GM21619 (cell line): ENCODE measurements at regions not wholly inside any gene's neighbourhood (a gene's known extent, or its start where the extent isn't known, plus 50 kb on each side); places are given as distances from the start of the nearest gene placed in this dataset.
A peak's percentile ranks its signal among the peaks of the same experiment; 100 is the strongest.

Experiments used
- ATAC-seq: cut with Tn5 transposase; IDR thresholded peaks from one replicate; pipeline ENCODE4 v1.9.1; 2021; ENCODE audit not compliant: unreplicated experiment

DNA sequence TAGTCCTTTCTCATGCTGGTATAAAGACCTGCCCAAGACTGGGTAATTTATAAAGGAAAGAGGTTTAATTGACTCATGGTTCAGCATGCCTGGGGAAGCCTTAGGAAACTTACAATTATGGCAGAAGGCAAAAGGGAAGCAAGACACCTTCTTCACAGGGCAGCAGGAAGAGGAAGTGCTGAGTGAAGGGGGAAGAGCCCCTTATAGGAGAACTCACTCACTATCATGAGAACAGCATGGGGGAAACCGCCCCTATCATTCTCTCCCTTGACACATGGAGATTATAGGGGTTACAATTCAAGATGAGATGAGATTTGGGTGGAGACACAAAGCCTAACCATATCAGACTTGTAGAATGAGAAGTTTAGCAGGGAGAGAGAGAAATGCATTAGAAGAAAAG lies 373.3 kb upstream of the DIAPH2 start:
- no peak for ATAC-seq

DNA sequence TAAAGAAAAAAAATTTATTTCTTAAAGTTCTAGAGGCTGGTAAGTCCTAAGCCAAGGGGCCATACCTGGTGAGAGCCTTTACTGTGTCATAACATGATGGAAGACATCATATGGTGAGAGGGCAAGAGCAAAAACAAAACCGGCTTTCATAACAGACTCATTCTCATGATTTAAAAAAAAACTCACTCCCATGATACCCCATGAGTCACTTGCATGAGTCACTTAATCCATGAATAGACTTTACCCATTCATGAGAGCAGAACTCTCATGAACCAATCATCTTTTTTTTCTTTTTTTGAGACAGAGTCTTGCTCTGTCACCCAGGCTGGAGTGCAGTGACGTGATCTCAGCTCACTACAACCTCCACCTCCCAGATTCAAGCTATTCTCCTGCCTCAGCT lies 369.7 kb upstream of the DIAPH2 start:
- ATAC-seq, result no peak

DNA sequence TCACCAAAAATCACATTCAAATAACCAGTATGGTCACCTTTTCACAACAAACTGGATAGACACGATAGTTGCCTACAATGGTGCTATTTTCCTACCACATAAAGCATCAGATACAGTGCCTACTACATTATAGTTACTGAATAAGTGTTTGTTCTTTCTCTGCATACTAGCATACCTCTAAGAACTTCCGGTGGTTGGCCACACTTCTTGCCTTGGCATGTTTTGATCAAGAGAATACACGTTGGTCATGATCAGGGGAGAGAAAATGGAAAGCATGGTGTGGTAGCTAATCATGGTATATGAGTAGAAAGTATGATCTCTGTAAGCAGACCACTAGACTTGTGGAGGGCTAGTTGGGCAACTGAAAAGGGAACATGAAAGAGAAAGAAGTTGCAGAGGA lies 322.8 kb upstream of the DIAPH2 start:
- no peak for ATAC-seq

DNA sequence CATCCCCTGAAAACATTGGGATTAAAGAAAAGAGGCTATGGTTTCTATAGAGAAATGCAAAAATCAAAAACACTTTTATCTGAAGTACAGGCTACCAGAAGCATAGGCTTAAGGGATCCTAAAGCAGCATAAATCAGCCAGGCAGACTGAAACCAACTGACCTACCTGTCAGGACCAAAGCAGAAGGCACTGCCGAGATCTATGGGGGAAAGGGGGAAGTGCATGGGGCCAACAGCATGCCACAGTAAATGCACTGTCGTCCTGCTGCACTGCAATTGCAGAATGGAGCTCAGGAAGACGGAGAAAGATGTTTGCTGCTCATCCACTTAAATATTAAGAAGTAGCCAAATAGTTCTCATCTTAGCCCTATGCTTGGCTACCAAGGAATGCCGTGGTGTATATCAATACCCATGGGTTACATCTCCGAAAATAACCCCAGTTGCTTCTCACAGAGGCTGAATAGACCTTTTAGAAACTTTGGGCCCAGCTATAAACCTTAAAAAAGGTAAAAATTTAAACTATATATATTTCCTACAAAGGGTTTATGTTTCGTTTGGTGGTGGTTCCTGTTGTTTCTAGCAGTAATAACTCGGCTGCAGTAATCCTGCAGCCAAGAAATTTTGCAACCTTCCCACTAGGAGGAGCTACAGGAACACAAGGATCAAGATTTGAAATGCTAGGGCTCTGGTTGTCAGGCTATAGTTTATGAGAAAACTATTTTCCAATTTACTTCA lies 312.2 kb upstream of the DIAPH2 start:
- peak; percentile 51 for ATAC-seq

DNA sequence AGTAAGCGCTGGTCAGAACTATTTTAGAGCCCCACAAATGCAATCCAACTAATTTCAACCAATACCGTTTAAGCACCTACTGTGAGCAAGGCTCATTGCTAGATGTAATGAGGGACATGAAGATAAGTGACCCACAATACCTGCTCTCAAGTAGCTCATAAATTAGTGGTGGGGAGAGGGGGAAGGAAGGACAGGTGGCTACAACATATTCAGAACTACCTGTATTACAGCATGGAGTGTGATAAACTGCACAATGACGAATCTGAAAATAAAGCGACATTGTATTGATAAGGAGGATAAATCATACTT lies 311.6 kb upstream of the DIAPH2 start:
- no peak for ATAC-seq

DNA sequence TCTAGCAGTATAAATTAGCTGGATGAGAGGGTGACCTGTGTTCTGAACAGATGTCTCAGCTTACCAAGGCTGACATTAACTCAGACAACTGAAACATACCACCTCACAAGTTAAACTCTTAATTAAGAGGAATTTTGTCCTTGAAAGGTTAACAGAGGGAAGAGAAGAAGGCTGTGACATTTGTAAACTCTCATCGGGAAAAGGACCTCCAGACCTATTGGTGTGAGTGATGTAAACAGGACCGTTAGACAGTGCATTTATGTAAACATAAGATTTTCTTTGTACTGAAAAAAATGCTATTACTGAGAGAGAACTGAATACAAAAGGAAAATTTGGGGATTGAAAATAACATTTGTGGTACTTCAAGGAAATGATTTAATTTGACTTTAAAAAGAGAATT lies 308.4 kb upstream of the DIAPH2 start:
- ATAC-seq, result no peak

DNA sequence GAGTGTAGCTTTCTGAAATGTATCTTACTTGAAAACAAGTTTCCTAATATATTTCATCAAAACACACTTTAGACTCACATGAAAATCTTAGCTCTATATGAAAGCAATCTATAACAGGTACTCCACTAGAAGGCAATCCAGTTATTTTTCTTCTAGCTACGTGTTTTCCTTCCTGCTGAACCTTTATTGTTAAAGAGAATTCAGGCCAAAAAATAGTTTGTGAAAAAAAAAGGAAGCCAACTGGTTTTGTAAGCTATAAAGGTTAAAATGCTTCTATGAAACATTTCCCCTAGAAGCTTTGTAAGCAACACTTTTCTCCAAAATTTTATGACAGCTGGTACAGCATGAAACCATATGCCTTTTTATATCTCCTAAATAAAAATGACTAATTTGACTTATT lies 304.7 kb upstream of the DIAPH2 start:
- no peak for ATAC-seq

DNA sequence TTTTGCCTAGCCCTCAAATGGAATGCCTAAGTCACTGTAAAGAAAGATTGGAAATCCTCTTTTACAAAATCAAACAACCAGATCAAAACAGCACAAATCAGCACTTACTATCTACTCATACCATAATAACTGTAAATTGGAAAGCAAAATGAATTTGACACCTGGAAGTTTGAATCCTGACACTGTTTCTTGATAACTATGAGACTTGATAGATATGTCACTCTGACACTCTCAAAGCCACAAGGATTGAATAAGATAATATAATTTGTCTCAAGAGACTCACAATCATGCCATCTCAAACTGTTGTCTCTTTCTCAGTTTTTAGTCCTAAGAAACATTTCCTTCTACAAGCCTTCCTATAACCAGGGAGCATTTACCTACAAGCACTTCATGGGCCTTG lies 302.6 kb upstream of the DIAPH2 start:
- ATAC-seq, result no peak

DNA sequence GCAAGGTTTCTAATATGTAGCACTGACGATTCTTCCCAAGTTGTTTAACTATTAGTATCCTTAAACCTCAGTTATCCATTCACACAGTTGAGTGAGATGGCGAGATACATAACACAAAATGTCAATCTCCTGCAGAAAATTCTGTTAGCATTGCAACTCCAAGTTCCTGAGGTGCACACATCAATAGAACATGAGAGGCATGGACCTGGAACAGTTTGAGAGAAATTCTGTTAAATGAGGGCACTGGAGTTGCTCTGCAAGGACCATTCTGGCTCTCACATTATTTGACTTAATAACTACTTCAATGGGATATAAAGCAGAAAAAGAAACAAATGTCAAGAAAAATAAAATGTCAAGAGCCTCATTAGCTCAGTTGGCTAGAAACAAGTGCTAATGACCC lies 301.2 kb upstream of the DIAPH2 start:
- no peak for ATAC-seq

DNA sequence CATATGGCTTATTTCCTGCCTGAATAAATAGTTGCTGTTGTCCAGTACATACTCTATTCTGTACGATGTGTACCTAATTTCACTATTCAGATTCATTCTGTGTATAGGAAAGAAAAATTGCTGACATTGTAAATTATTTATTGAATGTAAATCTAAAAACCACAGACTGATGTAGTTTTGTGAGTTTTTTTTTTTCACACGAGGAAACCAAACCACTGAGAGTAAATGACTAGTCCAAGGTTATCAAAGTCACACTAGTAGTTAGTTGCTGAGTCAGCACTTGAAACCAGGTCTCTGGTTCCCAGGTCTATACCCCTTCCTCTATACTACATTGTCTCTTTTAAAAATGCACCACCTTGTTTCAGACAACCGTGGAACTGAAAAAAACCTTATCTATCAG lies 298.3 kb upstream of the DIAPH2 start:
- ATAC-seq, result no peak

DNA sequence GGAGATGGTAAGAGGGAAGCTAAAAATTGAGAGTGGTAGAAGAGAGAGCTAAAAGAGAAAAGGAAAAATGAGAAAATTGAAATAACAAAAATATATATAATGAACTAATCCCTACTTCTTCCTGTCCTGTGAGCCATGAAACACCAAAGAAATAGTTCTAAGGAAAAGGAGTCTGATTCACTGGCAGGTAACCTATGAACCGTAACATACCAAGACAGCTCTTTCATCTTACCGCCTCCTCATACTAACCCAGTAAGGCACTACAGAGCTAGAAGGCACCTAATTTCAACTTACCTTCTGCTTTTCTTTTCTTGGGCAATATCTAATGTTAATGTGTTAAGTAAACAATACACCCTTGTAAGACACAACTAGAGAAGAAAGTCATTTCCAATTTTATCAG lies 297.7 kb upstream of the DIAPH2 start:
- no peak for ATAC-seq

DNA sequence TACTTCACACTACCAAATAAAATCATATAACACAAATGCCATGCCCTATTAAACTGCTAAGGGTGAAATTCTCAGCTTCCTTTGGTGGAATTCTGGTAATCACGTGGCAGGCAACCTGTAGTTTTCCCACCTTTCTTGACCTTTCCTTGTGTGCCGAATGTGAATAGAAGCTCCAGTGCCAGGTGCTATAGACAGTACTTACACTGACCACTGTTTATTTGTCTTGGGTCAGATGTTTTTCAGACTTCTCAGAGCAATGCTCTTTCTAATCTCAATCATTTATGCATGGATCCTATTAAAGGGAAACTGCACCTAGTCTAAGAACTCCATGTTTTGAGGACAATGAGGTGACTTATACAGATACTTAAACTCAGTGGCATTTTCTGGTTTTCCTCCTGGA lies 296.8 kb upstream of the DIAPH2 start:
- no peak for ATAC-seq

DNA sequence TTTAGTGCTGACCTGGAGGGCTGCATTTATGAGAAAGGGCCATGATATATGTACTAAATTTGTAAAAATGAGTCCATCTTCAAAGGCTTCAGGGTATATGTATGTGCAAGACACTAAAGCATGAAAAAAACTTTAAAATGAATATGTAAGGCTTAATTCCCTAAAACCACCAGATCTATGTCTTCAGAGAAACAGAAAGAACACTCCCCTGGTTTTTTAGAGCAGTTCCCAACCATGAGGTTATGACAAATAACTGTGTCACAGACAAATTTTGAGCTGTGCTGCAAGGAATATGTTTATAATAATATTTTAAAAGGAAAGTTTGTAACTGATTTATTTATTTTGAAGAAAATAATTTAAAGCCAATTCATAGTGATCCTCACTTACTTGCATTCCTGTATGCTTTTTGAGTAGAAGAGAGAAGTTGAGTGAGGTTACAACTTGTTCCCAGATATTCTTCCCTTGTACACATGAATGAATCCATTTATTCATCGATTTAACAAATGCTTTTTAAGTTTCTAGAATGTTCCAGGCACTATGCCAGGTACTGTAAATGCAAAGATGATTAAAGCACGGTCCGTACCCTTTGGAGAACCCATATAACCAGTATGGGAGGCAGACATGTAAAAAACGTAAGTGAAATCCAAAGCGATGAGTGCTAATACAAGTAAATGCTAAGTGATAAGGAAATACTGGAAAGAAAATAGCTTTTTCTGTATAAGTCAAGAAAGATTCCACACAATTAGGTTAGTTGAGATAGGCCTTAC lies 295.2 kb upstream of the DIAPH2 start:
- ATAC-seq, result no peak

DNA sequence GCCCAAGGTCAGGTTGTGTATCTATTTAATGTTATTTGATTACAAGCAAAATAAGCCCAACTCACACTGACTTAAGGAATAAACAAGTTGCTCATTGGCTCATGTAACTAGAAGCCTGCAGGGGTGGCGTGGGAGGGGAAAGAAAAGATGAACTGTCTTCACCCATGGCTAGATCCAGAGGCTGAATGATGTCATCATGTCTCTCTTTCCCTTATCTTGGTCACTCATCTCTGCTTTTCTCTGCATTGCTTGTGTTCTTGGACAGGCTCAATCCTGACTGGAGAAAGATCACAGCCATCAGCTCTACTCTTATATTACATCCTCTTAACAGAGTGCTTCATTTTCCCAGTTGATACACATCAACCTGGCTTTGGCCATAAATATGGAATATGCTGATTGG lies 290.0 kb upstream of the DIAPH2 start:
- ATAC-seq, result no peak

DNA sequence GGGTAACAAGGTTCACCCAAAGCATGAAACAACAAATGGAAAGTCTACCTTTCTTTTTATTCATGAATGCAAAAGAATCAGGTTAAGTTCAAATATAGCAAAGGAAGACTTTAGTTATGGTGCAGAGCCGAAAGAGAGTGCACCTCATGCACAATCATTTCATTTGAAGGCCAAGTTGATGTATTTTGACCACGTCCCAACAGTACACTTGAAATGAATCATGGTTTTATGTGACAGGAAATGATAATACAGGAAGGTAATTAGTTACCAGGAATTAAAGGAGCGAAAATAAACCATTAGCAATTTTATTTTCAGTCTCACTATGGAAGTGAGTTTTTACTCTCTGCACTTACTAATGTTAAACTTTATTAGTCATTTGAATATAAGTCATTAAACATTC lies 281.2 kb upstream of the DIAPH2 start:
- no peak for ATAC-seq

DNA sequence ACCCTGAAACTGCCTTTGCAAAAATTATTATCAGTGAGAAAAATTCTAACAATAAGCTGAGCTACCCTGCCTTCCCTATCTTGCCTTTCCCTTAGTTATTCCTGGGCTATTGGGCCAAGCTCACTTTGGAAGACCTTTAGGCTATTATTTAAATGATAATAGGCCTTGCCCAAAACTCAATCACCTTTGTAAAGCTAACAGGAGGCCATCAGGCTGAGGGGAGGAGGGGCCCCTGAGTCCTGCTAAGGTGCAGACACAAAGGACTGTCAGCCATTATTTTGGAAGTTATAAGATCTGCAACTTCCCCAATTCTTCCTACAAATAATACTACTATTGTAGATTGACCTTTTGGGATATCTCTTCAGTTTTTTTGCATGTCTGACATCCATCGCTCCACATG lies 278.8 kb upstream of the DIAPH2 start:
- no peak for ATAC-seq

DNA sequence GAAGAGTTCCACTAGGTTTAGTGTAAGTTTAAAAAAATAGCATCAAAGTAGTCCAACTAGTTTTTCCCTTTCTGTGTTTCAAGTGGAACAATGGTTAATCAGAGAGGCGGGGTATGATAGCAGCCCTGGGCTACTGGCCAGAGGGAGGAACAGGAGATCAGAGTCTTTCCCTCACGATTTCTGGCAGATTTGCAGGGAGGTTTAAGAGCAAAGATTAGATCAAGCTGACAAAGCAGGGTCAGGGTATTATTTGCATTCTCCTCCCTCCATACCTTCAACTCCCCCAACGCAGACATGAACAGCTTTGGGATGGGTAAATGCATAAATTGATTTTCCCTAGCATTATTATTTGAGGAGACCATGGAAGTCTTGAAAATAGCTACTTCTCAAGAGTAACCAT lies 277.6 kb upstream of the DIAPH2 start:
- no peak for ATAC-seq

DNA sequence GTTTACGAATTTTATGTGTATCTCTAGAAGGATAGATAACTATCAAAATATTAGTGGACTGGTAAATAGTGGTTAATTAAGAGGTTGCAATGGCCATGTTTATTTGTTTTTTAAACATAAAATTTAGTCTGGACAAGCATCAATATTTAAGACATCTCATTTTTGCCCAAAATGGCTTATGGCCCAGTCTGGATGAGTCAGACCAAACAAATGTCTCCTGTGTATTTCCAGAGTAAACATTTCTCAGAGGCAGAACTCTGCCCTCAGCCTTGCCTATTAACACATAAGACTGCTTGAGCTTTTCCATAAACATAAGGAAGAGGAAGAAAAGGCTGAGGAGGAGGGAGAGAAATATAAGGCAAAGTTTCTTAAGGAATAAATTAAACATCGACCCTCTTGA lies 277.1 kb upstream of the DIAPH2 start:
- no peak for ATAC-seq

DNA sequence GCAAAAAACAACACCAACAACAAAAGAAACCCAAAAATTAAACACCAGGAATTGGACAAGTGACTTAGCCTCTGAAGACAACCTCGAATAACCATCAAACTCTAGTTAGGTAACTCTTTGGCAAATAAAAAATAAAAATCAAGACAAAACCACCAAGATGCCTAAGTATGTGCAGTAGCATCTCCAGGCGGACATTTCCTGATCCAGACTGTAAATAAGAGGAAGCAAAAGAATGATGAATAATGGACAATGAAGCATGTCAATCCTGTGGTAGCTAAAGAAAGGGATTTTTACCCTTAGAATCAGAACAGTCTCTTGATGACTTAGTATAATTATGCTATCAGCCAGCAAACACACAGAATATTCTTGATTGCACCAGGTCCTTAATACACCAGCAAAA lies 276.7 kb upstream of the DIAPH2 start:
- no peak for ATAC-seq

DNA sequence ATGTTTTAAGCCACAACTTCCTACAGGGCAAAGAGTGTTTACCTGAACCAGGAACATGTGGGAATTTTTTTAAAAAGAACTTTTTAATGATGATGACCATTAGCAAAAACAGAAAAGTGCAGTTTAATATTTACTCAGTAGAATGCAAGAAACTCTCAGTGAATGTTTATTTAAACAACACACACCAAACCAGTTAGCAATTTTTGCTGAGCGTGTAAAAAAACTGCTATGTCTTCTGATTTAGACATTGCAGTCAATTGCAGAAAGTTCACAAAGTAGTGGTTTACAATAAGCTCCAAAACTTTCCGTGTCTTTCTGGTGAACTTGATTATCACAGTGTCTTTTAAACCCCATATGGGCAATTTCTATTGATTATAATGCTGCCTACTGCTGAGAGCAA lies 273.7 kb upstream of the DIAPH2 start:
- ATAC-seq, result no peak

DNA sequence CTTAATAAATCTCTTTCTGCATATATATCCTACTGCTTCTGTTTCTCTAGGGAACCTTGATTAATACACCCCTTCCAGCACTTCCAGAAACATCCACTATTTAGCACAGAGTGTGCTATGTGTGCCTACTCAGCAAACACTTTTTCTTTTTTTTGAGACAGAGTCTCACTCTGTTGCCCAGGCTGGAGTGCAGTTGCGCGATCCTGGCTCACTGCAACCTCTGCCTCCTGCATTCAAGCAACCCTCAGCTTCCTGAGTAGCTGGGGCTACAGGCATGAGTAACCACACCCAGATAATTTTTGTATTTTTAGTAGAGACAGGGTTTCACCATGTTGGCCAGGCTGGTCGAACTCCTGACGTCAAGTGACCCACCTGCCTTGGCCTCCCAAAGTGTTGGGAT lies 266.9 kb upstream of the DIAPH2 start:
- no peak for ATAC-seq

DNA sequence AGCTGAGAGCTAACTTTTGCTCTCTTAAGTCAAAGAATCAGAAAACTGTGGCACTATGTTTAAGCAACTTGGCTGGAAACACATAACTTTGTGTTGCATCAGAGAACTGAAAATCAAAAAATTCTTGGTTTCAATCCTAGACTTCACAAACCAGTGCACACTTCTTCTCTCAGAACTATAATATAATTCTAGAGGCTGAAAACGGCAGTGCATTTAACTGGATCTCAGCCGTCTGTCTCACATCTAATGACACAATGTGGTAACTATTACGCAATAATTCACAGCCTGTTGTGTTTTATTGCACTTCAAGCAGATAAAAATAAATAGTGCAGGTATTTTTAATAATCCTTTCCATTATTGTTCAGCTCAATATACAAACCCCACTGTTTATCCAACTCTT lies 260.6 kb upstream of the DIAPH2 start:
- no peak for ATAC-seq

DNA sequence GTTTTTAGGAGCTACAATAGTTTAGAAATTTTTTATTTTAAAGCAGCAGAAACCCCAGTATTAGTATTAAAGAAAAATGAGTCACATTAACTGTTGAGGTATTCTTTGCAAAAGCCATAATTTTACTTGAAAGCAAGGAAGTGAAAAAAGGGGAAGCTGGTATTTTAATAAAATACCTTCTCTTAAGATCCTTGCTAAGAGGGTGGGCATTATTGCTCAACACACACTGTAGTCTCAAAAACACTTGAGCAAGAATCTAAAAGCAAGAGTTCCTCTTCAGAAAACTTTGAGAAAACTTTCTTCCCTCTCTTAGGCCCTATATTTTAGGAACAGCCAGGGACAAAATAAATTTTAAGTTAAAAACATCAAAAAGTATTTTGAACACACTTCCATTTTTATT lies 259.4 kb upstream of the DIAPH2 start:
- no peak for ATAC-seq
